Effector memory CD4-positive, alpha-beta T cell (primary cell): ENCODE measurements at regions not wholly inside any gene's neighbourhood (a gene's known extent, or its start where the extent isn't known, plus 50 kb on each side); places are given as distances from the start of the nearest gene placed in this dataset.

Source experiments
- DNase-seq, 3 donors: peaks; one replicate each; pipeline ENCODE4 v3.0.0-alpha.2; 2020
- H3K27ac ChIP-seq: 2 replicates; pipeline ENCODE4 v1.7.0; 2013; ENCODE audit warnings: mild to moderate bottlenecking, low read length, moderate library complexity; ENCODE audit not compliant: insufficient read depth, poor library complexity, severe bottlenecking
- H3K27me3 ChIP-seq: replicated peaks from 2 replicates; pipeline ENCODE4 v1.7.0; 2013; ENCODE audit warnings: mild to moderate bottlenecking, low read length; ENCODE audit not compliant: insufficient read depth, control insufficient read depth, poor library complexity, severe bottlenecking
- H3K36me3 ChIP-seq: 2 replicates; pipeline ENCODE4 v1.7.0; 2013; ENCODE audit warnings: mild to moderate bottlenecking, low read length, moderate library complexity; ENCODE audit not compliant: control insufficient read depth, insufficient read depth
- H3K4me1 ChIP-seq: 2 replicates; pipeline ENCODE4 v1.7.0; 2013; ENCODE audit warnings: low read length, mild to moderate bottlenecking; ENCODE audit not compliant: control insufficient read depth, insufficient read depth, poor library complexity, severe bottlenecking
- H3K4me3 ChIP-seq: 2 replicates; pipeline ENCODE4 v1.7.0; 2013; ENCODE audit warnings: low read length, low read depth, mild to moderate bottlenecking; ENCODE audit not compliant: insufficient read depth, poor library complexity, severe bottlenecking
- H3K9me3 ChIP-seq: 2 replicates; pipeline ENCODE4 v1.7.0; 2013; ENCODE audit warnings: mild to moderate bottlenecking, low read length, moderate library complexity; ENCODE audit not compliant: control insufficient read depth

GRCh38 chr15:31973197-31973596, 57.1 kb upstream of the CHRNA7 start:
- no peak for DNase-seq
- Histone ChIP-seq H3K36me3 (no peaks in the 10 kb centered on the region), H3K4me1 (no peaks in the 10 kb centered on the region), H3K4me3 (no peak overlapping the region), H3K9me3 (no peaks in the 10 kb centered on the region), H3K27ac (no peak overlapping the region), H3K27me3 (no peaks in the 10 kb centered on the region)

- H3K4me3 ChIP-seq = no peak overlapping the region
- H3K27ac ChIP-seq = no peak overlapping the region
- DNase-seq = no peak
- no peaks in the 10 kb centered on the region for H3K27me3 ChIP-seq
- no peaks in the 10 kb centered on the region for H3K4me1 ChIP-seq
- no peaks in the 10 kb centered on the region for H3K36me3 ChIP-seq
- no peaks in the 10 kb centered on the region for H3K9me3 ChIP-seq
Observed at GRCh38 chr15:31974154-31974794, 56.0 kb upstream of the CHRNA7 start.

- no peaks in the 10 kb centered on the region for H3K36me3 ChIP-seq
- no peak overlapping the region for H3K4me3 ChIP-seq
- no peak overlapping the region for H3K27ac ChIP-seq
- no peaks in the 10 kb centered on the region for H3K9me3 ChIP-seq
- H3K4me1 ChIP-seq = no peaks in the 10 kb centered on the region
- no peaks in the 10 kb centered on the region for H3K27me3 ChIP-seq
- no peak for DNase-seq
Observed at GRCh38 chr15:31974855-31975829, 55.2 kb upstream of the CHRNA7 start.

GRCh38 chr15:31975830-31976229, 54.5 kb upstream of the CHRNA7 start:
- Histone ChIP-seq H3K4me1 (no peaks in the 10 kb centered on the region), H3K27ac (no peak overlapping the region), H3K27me3 (no peaks in the 10 kb centered on the region), H3K9me3 (no peaks in the 10 kb centered on the region), H3K4me3 (no peak overlapping the region), H3K36me3 (no peaks in the 10 kb centered on the region)
- no peak for DNase-seq

GRCh38 chr15:31977138-31977537, 53.2 kb upstream of the CHRNA7 start:
- no peaks in the 10 kb centered on the region for H3K27me3 ChIP-seq
- no peak overlapping the region for H3K4me3 ChIP-seq
- no peaks in the 10 kb centered on the region for H3K9me3 ChIP-seq
- no peak for DNase-seq
- H3K27ac ChIP-seq = no peak overlapping the region
- H3K36me3 ChIP-seq = no peaks in the 10 kb centered on the region
- H3K4me1 ChIP-seq = no peaks in the 10 kb centered on the region

GRCh38 chr15:31977812-31978661, 52.3 kb upstream of the CHRNA7 start:
- Histone ChIP-seq H3K27me3 (no peaks in the 10 kb centered on the region), H3K4me1 (no peaks in the 10 kb centered on the region), H3K9me3 (no peaks in the 10 kb centered on the region), H3K4me3 (no peak overlapping the region), H3K36me3 (no peaks in the 10 kb centered on the region), H3K27ac (no peak overlapping the region)
- peak in 1 of 3 donors; percentile 16 for DNase-seq
